ENCODE measurements at regions not wholly inside any gene's neighbourhood (a gene's known extent, or its start where the extent isn't known, plus 50 kb on each side); places are given as distances from the start of the nearest gene placed in this dataset.

DNA sequence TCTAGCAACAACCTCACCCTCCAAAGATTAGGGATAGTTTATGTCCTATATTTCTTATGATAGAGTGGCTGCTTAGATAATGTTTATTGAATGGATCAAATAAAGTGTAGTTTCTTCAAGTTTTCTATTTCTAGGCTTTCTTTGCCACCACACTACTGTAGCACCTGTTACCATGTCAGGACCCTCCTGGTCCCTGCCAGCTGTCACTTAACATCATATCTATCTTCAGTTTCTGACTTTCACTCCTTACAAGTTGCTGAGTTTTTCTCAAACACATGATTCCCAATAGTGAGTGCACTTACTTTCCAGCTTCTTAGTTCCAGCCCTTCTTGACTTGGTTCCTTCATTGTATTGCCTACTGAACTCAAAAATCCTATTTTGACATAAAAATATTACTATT is 593.9 kb upstream of the PITX2 start:
- H3K4me1 ChIP-seq (ENCODE audit: control insufficient read depth in 5 of 5, insufficient read depth in 5 of 5, low read length in 5 of 5): no peaks in the 10 kb centered on the region
- no peak overlapping the region for H3K4me3 ChIP-seq (ENCODE audit: low read depth in 1 of 5, low read length in 5 of 5)
- no peaks in the 10 kb centered on the region for H3K27me3 ChIP-seq (ENCODE audit: control insufficient read depth in 5 of 5, insufficient read depth in 4 of 5, low read length in 5 of 5)
- H3K27ac ChIP-seq (ENCODE audit: low read depth, low read length): no peak overlapping the region
- H3K9me3 ChIP-seq (ENCODE audit: control insufficient read depth in 5 of 5, low read length in 5 of 5): peaks cover 0 to 4% (median 0%) of the 10 kb centered on the region in 5 donors
- no peaks in the 10 kb centered on the region for H3K36me3 ChIP-seq (ENCODE audit: control insufficient read depth in 5 of 5, insufficient read depth in 5 of 5, low read length in 5 of 5)
- H3K9ac ChIP-seq (ENCODE audit: low read length in 5 of 5): no peak overlapping the region

DNA sequence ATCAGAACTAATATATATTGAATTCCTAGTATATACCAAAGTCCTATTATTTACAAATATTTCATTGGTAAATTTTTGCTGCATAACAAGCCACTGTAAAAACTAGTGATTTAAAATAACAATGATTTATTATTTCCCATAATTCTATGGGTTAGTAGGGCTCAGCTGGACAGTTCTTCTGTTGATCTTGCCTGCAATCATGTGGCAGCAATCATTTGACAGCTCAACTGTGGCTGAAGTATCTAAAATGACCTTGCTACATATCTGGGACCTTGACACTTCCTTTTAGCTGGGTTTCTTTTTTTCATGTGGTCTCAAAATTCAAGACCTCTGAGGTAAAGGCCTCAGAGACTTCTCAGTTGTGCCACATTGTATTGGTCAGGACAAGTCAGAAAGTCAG is 598.5 kb upstream of the PITX2 start:
- Histone ChIP-seq H3K9me3 (ENCODE audit: control insufficient read depth in 5 of 5, low read length in 5 of 5) (peaks cover 0 to 4% (median 0%) of the 10 kb centered on the region in 5 donors), H3K27me3 (ENCODE audit: control insufficient read depth in 5 of 5, insufficient read depth in 4 of 5, low read length in 5 of 5) (no peaks in the 10 kb centered on the region), H3K4me3 (ENCODE audit: low read depth in 1 of 5, low read length in 5 of 5) (no peak overlapping the region), H3K36me3 (ENCODE audit: control insufficient read depth in 5 of 5, insufficient read depth in 5 of 5, low read length in 5 of 5) (no peaks in the 10 kb centered on the region), H3K9ac (ENCODE audit: low read length in 5 of 5) (no peak overlapping the region), H3K4me1 (ENCODE audit: control insufficient read depth in 5 of 5, insufficient read depth in 5 of 5, low read length in 5 of 5) (no peaks in the 10 kb centered on the region), H3K27ac (ENCODE audit: low read depth, low read length) (no peak overlapping the region)

DNA sequence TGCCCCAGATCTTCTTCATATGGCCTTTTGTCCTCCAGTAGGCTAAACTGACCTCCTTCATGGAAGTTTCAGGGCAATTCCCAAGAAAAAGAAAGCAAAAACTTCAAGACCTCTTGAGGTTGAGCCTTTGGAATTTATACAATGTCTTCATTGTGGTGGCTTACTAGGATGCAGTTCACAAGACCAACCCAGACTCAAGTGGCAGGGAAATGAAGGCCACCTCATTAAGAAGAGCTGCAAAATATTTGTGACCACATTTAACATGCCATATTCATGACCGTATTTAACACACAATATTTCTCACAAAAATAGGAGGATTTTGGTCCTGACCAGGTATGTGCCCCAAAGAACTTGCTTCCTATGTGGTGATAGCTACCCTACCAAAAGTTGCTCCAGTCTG is 605.5 kb upstream of the PITX2 start:
- H3K9me3 ChIP-seq (ENCODE audit: control insufficient read depth in 5 of 5, low read length in 5 of 5): no peaks in the 10 kb centered on the region
- no peaks in the 10 kb centered on the region for H3K4me1 ChIP-seq (ENCODE audit: control insufficient read depth in 5 of 5, insufficient read depth in 5 of 5, low read length in 5 of 5)
- no peak overlapping the region for H3K27ac ChIP-seq (ENCODE audit: low read depth, low read length)
- no peaks in the 10 kb centered on the region for H3K27me3 ChIP-seq (ENCODE audit: control insufficient read depth in 5 of 5, insufficient read depth in 4 of 5, low read length in 5 of 5)
- no peak overlapping the region for H3K9ac ChIP-seq (ENCODE audit: low read length in 5 of 5)
- no peak overlapping the region for H3K4me3 ChIP-seq (ENCODE audit: low read depth in 1 of 5, low read length in 5 of 5)
- no peaks in the 10 kb centered on the region for H3K36me3 ChIP-seq (ENCODE audit: control insufficient read depth in 5 of 5, insufficient read depth in 5 of 5, low read length in 5 of 5)

DNA sequence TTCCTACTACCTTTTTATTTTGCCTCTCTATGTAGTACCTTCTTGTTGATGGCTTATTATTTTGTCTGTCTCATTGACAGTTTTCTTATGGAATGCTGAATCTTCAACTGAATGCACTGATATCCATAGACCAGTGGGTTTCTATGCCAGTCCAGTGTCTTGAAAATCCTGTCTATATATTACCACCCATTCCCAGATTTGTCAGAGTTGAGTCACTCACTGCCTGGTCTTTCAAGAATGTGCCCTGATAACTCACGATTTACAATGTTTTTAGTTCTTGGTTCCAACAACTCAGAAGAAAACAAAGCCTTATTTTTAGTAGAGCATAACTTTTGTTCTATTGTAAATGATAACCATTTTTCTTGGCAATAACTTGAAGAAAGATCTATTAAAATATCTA is 606.0 kb upstream of the PITX2 start:
- no peaks in the 10 kb centered on the region for H3K27me3 ChIP-seq (ENCODE audit: control insufficient read depth in 5 of 5, insufficient read depth in 4 of 5, low read length in 5 of 5)
- H3K36me3 ChIP-seq (ENCODE audit: control insufficient read depth in 5 of 5, insufficient read depth in 5 of 5, low read length in 5 of 5): no peaks in the 10 kb centered on the region
- H3K4me3 ChIP-seq (ENCODE audit: low read depth in 1 of 5, low read length in 5 of 5): no peak overlapping the region
- no peaks in the 10 kb centered on the region for H3K4me1 ChIP-seq (ENCODE audit: control insufficient read depth in 5 of 5, insufficient read depth in 5 of 5, low read length in 5 of 5)
- no peaks in the 10 kb centered on the region for H3K9me3 ChIP-seq (ENCODE audit: control insufficient read depth in 5 of 5, low read length in 5 of 5)
- H3K9ac ChIP-seq (ENCODE audit: low read length in 5 of 5): no peak overlapping the region
- no peak overlapping the region for H3K27ac ChIP-seq (ENCODE audit: low read depth, low read length)

DNA sequence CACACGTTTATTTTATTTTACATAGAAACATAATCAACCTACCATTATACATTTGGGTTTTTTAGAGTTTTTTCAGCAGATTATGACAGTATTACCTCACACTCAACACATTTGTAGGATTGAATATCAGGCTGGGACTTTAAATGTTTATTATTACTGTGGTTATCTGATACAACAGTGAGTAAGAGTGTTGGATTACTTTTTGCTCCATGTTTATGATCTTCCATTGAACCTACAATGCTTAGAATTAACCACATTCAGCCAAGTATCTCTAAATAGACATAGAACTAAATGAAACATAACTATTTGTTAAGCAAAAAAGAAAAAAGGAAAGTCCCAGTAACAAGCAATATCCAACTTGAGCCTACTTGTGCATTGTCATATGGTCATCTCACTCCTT is 607.4 kb upstream of the PITX2 start:
- Histone ChIP-seq H3K27me3 (ENCODE audit: control insufficient read depth in 5 of 5, insufficient read depth in 4 of 5, low read length in 5 of 5) (no peaks in the 10 kb centered on the region), H3K27ac (ENCODE audit: low read depth, low read length) (no peak overlapping the region), H3K4me1 (ENCODE audit: control insufficient read depth in 5 of 5, insufficient read depth in 5 of 5, low read length in 5 of 5) (no peaks in the 10 kb centered on the region), H3K36me3 (ENCODE audit: control insufficient read depth in 5 of 5, insufficient read depth in 5 of 5, low read length in 5 of 5) (no peaks in the 10 kb centered on the region), H3K9ac (ENCODE audit: low read length in 5 of 5) (no peak overlapping the region), H3K4me3 (ENCODE audit: low read depth in 1 of 5, low read length in 5 of 5) (no peak overlapping the region), H3K9me3 (ENCODE audit: control insufficient read depth in 5 of 5, low read length in 5 of 5) (no peaks in the 10 kb centered on the region)

DNA sequence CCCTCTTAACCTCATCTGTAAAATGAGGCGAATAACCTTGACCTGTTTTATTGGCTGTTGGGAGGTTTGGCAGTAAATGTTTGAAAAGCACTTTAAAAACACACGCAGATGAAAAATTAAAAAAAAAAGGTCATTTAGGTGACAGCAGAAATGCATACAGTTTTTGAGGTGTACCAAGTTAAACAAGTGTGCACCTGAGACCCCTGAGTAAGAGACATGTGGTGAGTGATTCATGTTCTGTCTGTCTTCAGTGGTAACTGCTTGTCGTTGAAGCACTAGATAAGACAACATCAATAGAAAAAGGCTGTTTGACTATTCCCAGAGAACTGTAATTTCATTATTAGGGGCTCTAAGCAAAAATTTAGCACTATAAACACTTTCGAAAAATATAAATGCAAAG is 608.4 kb upstream of the PITX2 start:
- no peaks in the 10 kb centered on the region for H3K9me3 ChIP-seq (ENCODE audit: control insufficient read depth in 5 of 5, low read length in 5 of 5)
- H3K4me1 ChIP-seq (ENCODE audit: control insufficient read depth in 5 of 5, insufficient read depth in 5 of 5, low read length in 5 of 5): no peaks in the 10 kb centered on the region
- no peaks in the 10 kb centered on the region for H3K36me3 ChIP-seq (ENCODE audit: control insufficient read depth in 5 of 5, insufficient read depth in 5 of 5, low read length in 5 of 5)
- no peak overlapping the region for H3K4me3 ChIP-seq (ENCODE audit: low read depth in 1 of 5, low read length in 5 of 5)
- no peaks in the 10 kb centered on the region for H3K27me3 ChIP-seq (ENCODE audit: control insufficient read depth in 5 of 5, insufficient read depth in 4 of 5, low read length in 5 of 5)
- H3K27ac ChIP-seq (ENCODE audit: low read depth, low read length): no peak overlapping the region
- H3K9ac ChIP-seq (ENCODE audit: low read length in 5 of 5): no peak overlapping the region

DNA sequence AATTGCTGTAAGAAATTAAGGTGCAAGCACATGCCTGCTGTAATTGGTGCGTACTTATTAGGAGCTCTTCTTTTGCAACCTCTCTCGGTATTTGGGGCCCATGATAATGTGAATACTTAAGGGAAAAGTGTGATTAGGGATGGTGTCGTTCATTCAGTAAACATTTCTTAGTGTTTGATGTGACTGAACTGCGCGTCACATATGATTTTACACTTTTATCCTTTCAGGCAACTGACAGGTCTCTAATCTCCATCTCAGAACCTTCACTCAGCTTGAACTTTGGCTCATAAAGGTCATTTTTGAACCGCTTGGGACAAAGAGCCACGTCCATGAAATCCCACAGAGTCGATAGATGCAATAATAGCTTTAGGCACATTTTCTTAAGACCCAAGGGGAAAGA is 612.1 kb upstream of the PITX2 start:
- Histone ChIP-seq H3K4me1 (ENCODE audit: control insufficient read depth in 5 of 5, insufficient read depth in 5 of 5, low read length in 5 of 5) (no peaks in the 10 kb centered on the region), H3K9me3 (ENCODE audit: control insufficient read depth in 5 of 5, low read length in 5 of 5) (no peaks in the 10 kb centered on the region), H3K36me3 (ENCODE audit: control insufficient read depth in 5 of 5, insufficient read depth in 5 of 5, low read length in 5 of 5) (no peaks in the 10 kb centered on the region), H3K27me3 (ENCODE audit: control insufficient read depth in 5 of 5, insufficient read depth in 4 of 5, low read length in 5 of 5) (no peaks in the 10 kb centered on the region), H3K4me3 (ENCODE audit: low read depth in 1 of 5, low read length in 5 of 5) (no peak overlapping the region), H3K27ac (ENCODE audit: low read depth, low read length) (no peak overlapping the region), H3K9ac (ENCODE audit: low read length in 5 of 5) (no peak overlapping the region)

DNA sequence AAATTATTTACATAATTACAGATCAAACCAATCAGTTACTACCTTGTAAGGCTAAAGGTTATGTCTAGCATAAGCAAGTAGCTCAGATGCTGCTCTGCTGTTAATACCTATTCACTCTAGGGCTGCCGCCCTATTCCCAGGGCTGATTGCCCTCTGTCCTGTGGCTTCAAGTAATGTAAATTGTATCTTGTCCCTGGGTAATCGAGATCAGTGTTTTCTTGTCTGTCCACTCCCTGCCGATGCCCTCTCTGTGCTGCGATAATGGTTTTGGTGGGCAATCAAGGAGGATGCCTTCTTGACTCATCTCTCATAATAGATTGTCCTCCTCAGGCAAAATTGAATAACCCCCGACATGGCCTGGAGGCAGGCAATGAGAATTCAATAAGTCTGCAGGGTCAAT is 641.0 kb upstream of the PITX2 start:
- Histone ChIP-seq H3K36me3 (ENCODE audit: control insufficient read depth in 5 of 5, insufficient read depth in 5 of 5, low read length in 5 of 5) (no peaks in the 10 kb centered on the region), H3K27ac (ENCODE audit: low read depth, low read length) (no peak overlapping the region), H3K4me1 (ENCODE audit: control insufficient read depth in 5 of 5, insufficient read depth in 5 of 5, low read length in 5 of 5) (no peaks in the 10 kb centered on the region), H3K4me3 (ENCODE audit: low read depth in 1 of 5, low read length in 5 of 5) (no peak overlapping the region), H3K27me3 (ENCODE audit: control insufficient read depth in 5 of 5, insufficient read depth in 4 of 5, low read length in 5 of 5) (no peaks in the 10 kb centered on the region), H3K9ac (ENCODE audit: low read length in 5 of 5) (no peak overlapping the region), H3K9me3 (ENCODE audit: control insufficient read depth in 5 of 5, low read length in 5 of 5) (no peaks in the 10 kb centered on the region)

DNA sequence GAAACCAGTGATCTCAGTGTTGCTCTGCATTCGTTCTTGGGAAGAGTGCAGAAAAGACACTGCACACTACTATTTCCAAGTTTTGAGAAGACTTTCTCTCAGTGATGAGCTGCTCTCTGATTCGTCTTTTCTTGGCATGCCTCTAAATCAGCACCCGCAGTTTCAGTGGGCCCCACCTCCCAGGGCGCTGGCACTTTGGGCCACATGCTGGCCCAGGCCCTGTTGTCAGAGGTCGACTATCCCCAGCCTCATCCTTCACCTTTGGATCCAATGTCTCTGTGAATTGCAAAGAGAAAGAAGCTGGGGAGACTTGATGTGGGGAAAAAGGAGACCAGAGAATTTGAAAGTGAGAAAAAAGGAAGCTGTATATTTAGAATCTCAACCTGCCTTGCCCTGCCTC is 644.1 kb upstream of the PITX2 start:
- Histone ChIP-seq H3K27me3 (ENCODE audit: control insufficient read depth in 5 of 5, insufficient read depth in 4 of 5, low read length in 5 of 5) (no peaks in the 10 kb centered on the region), H3K9me3 (ENCODE audit: control insufficient read depth in 5 of 5, low read length in 5 of 5) (no peaks in the 10 kb centered on the region), H3K9ac (ENCODE audit: low read length in 5 of 5) (no peak overlapping the region), H3K4me3 (ENCODE audit: low read depth in 1 of 5, low read length in 5 of 5) (no peak overlapping the region), H3K36me3 (ENCODE audit: control insufficient read depth in 5 of 5, insufficient read depth in 5 of 5, low read length in 5 of 5) (no peaks in the 10 kb centered on the region), H3K27ac (ENCODE audit: low read depth, low read length) (no peak overlapping the region), H3K4me1 (ENCODE audit: control insufficient read depth in 5 of 5, insufficient read depth in 5 of 5, low read length in 5 of 5) (no peaks in the 10 kb centered on the region)

DNA sequence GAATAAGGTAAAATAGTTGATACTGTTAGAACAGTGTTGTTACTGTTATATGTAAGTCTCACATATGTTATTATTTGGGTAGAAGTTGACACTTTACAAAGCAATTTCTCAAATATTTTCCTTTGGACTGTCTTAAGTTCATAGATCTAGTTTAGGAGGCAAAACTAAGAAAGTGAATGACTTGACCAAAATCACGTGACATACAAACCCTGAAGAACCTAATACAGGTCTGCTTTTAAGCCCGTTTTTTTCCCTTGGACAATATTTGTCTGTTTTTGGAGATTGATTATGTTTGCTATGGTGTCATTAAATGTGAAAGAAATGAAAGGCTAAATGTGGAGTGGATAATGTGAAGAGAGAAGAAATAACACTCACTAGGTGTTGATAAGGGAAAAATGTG is 644.9 kb upstream of the PITX2 start:
- H3K9ac ChIP-seq (ENCODE audit: low read length in 5 of 5): no peak overlapping the region
- H3K27me3 ChIP-seq (ENCODE audit: control insufficient read depth in 5 of 5, insufficient read depth in 4 of 5, low read length in 5 of 5): no peaks in the 10 kb centered on the region
- H3K4me3 ChIP-seq (ENCODE audit: low read depth in 1 of 5, low read length in 5 of 5): no peak overlapping the region
- no peaks in the 10 kb centered on the region for H3K9me3 ChIP-seq (ENCODE audit: control insufficient read depth in 5 of 5, low read length in 5 of 5)
- H3K27ac ChIP-seq (ENCODE audit: low read depth, low read length): no peak overlapping the region
- H3K4me1 ChIP-seq (ENCODE audit: control insufficient read depth in 5 of 5, insufficient read depth in 5 of 5, low read length in 5 of 5): no peaks in the 10 kb centered on the region
- no peaks in the 10 kb centered on the region for H3K36me3 ChIP-seq (ENCODE audit: control insufficient read depth in 5 of 5, insufficient read depth in 5 of 5, low read length in 5 of 5)

DNA sequence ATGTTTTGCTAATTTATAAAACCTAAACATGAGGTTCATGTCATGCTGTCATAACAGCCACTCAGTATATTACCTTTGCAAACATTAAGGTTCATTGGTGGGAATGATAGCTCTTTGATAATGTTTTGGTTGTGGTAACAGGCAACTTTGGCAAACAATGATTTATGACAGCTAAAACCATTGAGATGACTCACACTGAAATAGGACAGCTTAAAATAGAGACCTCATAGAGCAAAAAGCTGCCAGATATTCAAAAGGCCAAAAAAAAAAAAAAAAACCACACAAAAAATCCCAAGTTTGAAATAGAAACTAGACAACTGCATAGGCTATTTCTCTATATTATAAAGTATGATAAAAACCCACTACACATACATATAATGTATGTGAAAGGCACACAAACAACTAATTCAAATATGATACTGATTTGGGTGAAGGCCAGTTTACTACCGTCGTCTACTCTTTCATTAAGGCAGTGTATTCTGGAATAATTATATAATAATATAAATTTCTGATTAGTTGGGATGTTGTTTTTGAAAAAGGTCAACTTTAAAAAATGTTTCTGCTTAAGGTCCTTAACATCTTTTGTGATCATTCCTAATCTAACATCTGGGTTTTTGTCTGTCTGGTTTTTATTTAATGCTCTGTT is 646.0 kb upstream of the PITX2 start:
- Histone ChIP-seq H3K4me1 (ENCODE audit: control insufficient read depth in 5 of 5, insufficient read depth in 5 of 5, low read length in 5 of 5) (no peaks in the 10 kb centered on the region), H3K9me3 (ENCODE audit: control insufficient read depth in 5 of 5, low read length in 5 of 5) (no peaks in the 10 kb centered on the region), H3K27me3 (ENCODE audit: control insufficient read depth in 5 of 5, insufficient read depth in 4 of 5, low read length in 5 of 5) (no peaks in the 10 kb centered on the region), H3K4me3 (ENCODE audit: low read depth in 1 of 5, low read length in 5 of 5) (no peak overlapping the region), H3K27ac (ENCODE audit: low read depth, low read length) (no peak overlapping the region), H3K9ac (ENCODE audit: low read length in 5 of 5) (no peak overlapping the region), H3K36me3 (ENCODE audit: control insufficient read depth in 5 of 5, insufficient read depth in 5 of 5, low read length in 5 of 5) (no peaks in the 10 kb centered on the region)

Measured in subcutaneous abdominal adipose tissue (tissue), 5 donors.